GM06990 (cell line): ENCODE measurements at regions not wholly inside any gene's neighbourhood (a gene's known extent, or its start where the extent isn't known, plus 50 kb on each side); places are given as distances from the start of the nearest gene placed in this dataset.

ENCODE experiments used
- DNase-seq: peaks from one replicate; pipeline ENCODE4 v3.0.0-alpha.2; 2011; ENCODE audit not compliant: insufficient read length; ENCODE audit errors: extremely low read depth
- H3K27me3 ChIP-seq: replicated peaks from 2 replicates; pipeline ENCODE4 v1.6.0; 2011; ENCODE audit warnings: low read length; ENCODE audit not compliant: control insufficient read depth, insufficient read depth
- H3K36me3 ChIP-seq: 2 replicates; pipeline ENCODE4 v1.5.1; 2011; ENCODE audit warnings: low read length; ENCODE audit not compliant: control insufficient read depth, insufficient read depth
- H3K4me3 ChIP-seq: replicated peaks from 2 replicates; pipeline ENCODE4 v1.5.1; 2011; ENCODE audit warnings: low read depth, mild to moderate bottlenecking, control low read depth, low read length
- CTCF ChIP-seq: IDR thresholded peaks from 2 replicates; pipeline ENCODE4 v1.5.1; 2011; ENCODE audit warnings: low read length, control low read depth, mild to moderate bottlenecking, inconsistent platforms; ENCODE audit not compliant: insufficient read depth, poor library complexity, severe bottlenecking

GRCh38 chrX:39195156-39195555, 393.9 kb downstream of the MID1IP1 start:
- H3K4me3 ChIP-seq = no peak overlapping the region
- H3K27me3 ChIP-seq = no peaks in the 10 kb centered on the region
- DNase-seq = no peak
- H3K36me3 ChIP-seq = no peaks in the 10 kb centered on the region
- no peak for TF ChIP-seq CTCF

- no peaks in the 10 kb centered on the region for H3K36me3 ChIP-seq
- no peaks in the 10 kb centered on the region for H3K27me3 ChIP-seq
- H3K4me3 ChIP-seq = 0 out of 2 replicates have a peak overlapping the region, but pooled peaks have one; percentile 22
- TF ChIP-seq CTCF = no peak
- peak; percentile 32 for DNase-seq
These were observed 395.2 kb downstream of the MID1IP1 start for GRCh38 chrX:39196192-39197102.

GRCh38 chrX:39199429-39199828, 398.2 kb downstream of the MID1IP1 start:
- TF ChIP-seq CTCF = no peak
- no peak for DNase-seq
- Histone ChIP-seq H3K4me3 (no peak overlapping the region), H3K36me3 (no peaks in the 10 kb centered on the region), H3K27me3 (no peaks in the 10 kb centered on the region)

- no peaks in the 10 kb centered on the region for H3K27me3 ChIP-seq
- H3K36me3 ChIP-seq = no peaks in the 10 kb centered on the region
- no peak for DNase-seq
- H3K4me3 ChIP-seq = no peak overlapping the region
- no peak for TF ChIP-seq CTCF
These were observed 400.2 kb downstream of the MID1IP1 start for GRCh38 chrX:39201305-39201990.

- no peak for DNase-seq
- Histone ChIP-seq H3K27me3 (no peaks in the 10 kb centered on the region), H3K4me3 (no peak overlapping the region), H3K36me3 (no peaks in the 10 kb centered on the region)
- TF ChIP-seq CTCF = no peak
These were observed 401.4 kb downstream of the MID1IP1 start for GRCh38 chrX:39202641-39203040.
